K562 (cell line): ENCODE measurements at regions not wholly inside any gene's neighbourhood (a gene's known extent, or its start where the extent isn't known, plus 50 kb on each side); places are given as distances from the start of the nearest gene placed in this dataset.

Source experiments
- ATF6 ChIP-seq: sonication (generic); formaldehyde crosslinking; IDR thresholded peaks from 2 replicates; pipeline ENCODE4 v1.4.0; 2020; ENCODE audit warnings: mild to moderate bottlenecking, missing genetic modification reagents
- BRD4 ChIP-seq: fragments of 200-600 bp; sonication (generic); IDR thresholded peaks from 2 replicates; pipeline ENCODE4 v1.6.1; 2017; ENCODE audit warnings: inconsistent platforms
- CHCHD3 ChIP-seq: fragments of 250-450 bp; sonication (Bioruptor Pico); IDR thresholded peaks from 2 replicates; pipeline ENCODE4 v2.1.2; 2022; ENCODE audit warnings: mild to moderate bottlenecking
- CTBP1 ChIP-seq: fragments of 450-650 bp; IDR thresholded peaks from 2 replicates; pipeline ENCODE4 v1.6.1; 2016; ENCODE audit warnings: borderline replicate concordance
- EZH2 ChIP-seq: IDR thresholded peaks from 2 replicates; pipeline ENCODE4 v1.6.1; 2012; ENCODE audit warnings: low read depth, mild to moderate bottlenecking, inconsistent platforms, low read length, borderline replicate concordance
- GABPA ChIP-seq: fragments of 200-800 bp; sonication (Bioruptor generic); conservative IDR thresholded peaks from 2 replicates; pipeline ENCODE4 v1.6.1; 2016; ENCODE audit warnings: low read depth, missing genetic modification characterization, missing compliant biosample characterization
- HOXB6 ChIP-seq: fragments of 250-450 bp; sonication (Bioruptor Pico); IDR thresholded peaks from 2 replicates; pipeline ENCODE4 v1.5.1; 2022; ENCODE audit warnings: mild to moderate bottlenecking, borderline replicate concordance
- KDM2B ChIP-seq: fragments of 250-450 bp; sonication (Bioruptor Pico); IDR thresholded peaks from 2 replicates; pipeline ENCODE4 v1.8.0; 2021; ENCODE audit warnings: mild to moderate bottlenecking, moderate library complexity
- KLF6 ChIP-seq: fragments of 250-450 bp; sonication (Bioruptor Pico); IDR thresholded peaks from 2 replicates; pipeline ENCODE4 v1.4.0; 2020; ENCODE audit warnings: mild to moderate bottlenecking, moderate library complexity, borderline replicate concordance
- L3MBTL2 ChIP-seq: fragments of 450-650 bp; IDR thresholded peaks from 2 replicates; pipeline ENCODE4 v1.6.1; 2016; ENCODE audit warnings: mild to moderate bottlenecking, moderate library complexity
- NCOA4 ChIP-seq: fragments of 450-650 bp; IDR thresholded peaks from 2 replicates; pipeline ENCODE4 v1.6.1; 2018; ENCODE audit warnings: mild to moderate bottlenecking; ENCODE audit not compliant: partially characterized antibody
- PTRF ChIP-seq: fragments of 450-650 bp; IDR thresholded peaks from 2 replicates; pipeline ENCODE4 v1.6.1; 2016; ENCODE audit warnings: mild to moderate bottlenecking, missing genetic modification characterization, missing compliant biosample characterization
- XRCC5 ChIP-seq: fragments of 200-400 bp; formaldehyde crosslinking; IDR thresholded peaks from 2 replicates; pipeline ENCODE4 v1.6.1; 2017; ENCODE audit warnings: low read depth, mild to moderate bottlenecking, low read length
- ZBTB5 ChIP-seq: fragments of 450-650 bp; IDR thresholded peaks from 2 replicates; pipeline ENCODE4 v1.6.1; 2017; ENCODE audit warnings: antibody characterized with exemption
- ZNF12 ChIP-seq: sonication (generic); formaldehyde crosslinking; IDR thresholded peaks from 2 replicates; pipeline ENCODE4 v1.4.0; 2020; ENCODE audit warnings: mild to moderate bottlenecking, missing genetic modification reagents
- ZNF212 ChIP-seq: fragments of 450-650 bp; formaldehyde crosslinking; IDR thresholded peaks from 2 replicates; pipeline ENCODE4 v1.4.0; 2020; ENCODE audit warnings: mild to moderate bottlenecking
- ZNF253 ChIP-seq: fragments of 250-450 bp; sonication (Bioruptor Pico); conservative IDR thresholded peaks from 2 replicates; pipeline ENCODE4 v1.6.1; 2021; ENCODE audit warnings: mild to moderate bottlenecking
- ZNF274 ChIP-seq: IDR thresholded peaks from 2 replicates; pipeline ENCODE4 v1.6.1; 2011; ENCODE audit warnings: low read depth, mild to moderate bottlenecking, low read length, moderate library complexity, borderline replicate concordance
- ZNF518B ChIP-seq: fragments of 250-450 bp; sonication (Bioruptor Pico); IDR thresholded peaks from 2 replicates; pipeline ENCODE4 v1.5.0; 2021; ENCODE audit warnings: mild to moderate bottlenecking, moderate library complexity
- ZNF766 ChIP-seq: fragments of 200-800 bp; sonication (Bioruptor generic); conservative IDR thresholded peaks from 2 replicates; pipeline ENCODE4 v1.6.1; 2016; ENCODE audit warnings: missing genetic modification characterization, missing compliant biosample characterization
- TF ChIP-seq, protein P1 (sequence below): fragments of 250-450 bp; sonication (Bioruptor Pico); IDR thresholded peaks from 2 replicates; pipeline ENCODE4 v1.4.0; 2020; ENCODE audit warnings: mild to moderate bottlenecking, moderate library complexity

GRCh38 chr22:22110548-22111266 is 128.1 kb upstream of the TOP3B start (continued):
- TF ChIP-seq ZBTB5 (no peak), CTBP1 (no peak), L3MBTL2 (no peak), KLF6 (CRISPR knock-in tag) (no peak), ZNF766 (CRISPR knock-in tag) (no peak), XRCC5 (peak; percentile 64; the same call in 1 of the 2 replicates), ZNF518B (no peak), ATF6 (peak; percentile 82; the same call in 1 of the 2 replicates), EZH2 (no peak), HOXB6 (CRISPR knock-in tag) (no peak), NCOA4 (no peak), ZNF253 (CRISPR knock-in tag) (no peak), GABPA (tag) (no peak), CHCHD3 (CRISPR knock-in tag) (no peak), ZNF274 (no peak), KDM2B (CRISPR knock-in tag) (no peak), ZNF12 (CRISPR knock-in tag) (0 out of 2 replicates have a peak, but pooled peaks have one; percentile 75), ZNF212 (CRISPR knock-in tag) (no peak), BRD4 (no peak), PTRF (tag) (no peak)
- TF ChIP-seq, protein P1, sequence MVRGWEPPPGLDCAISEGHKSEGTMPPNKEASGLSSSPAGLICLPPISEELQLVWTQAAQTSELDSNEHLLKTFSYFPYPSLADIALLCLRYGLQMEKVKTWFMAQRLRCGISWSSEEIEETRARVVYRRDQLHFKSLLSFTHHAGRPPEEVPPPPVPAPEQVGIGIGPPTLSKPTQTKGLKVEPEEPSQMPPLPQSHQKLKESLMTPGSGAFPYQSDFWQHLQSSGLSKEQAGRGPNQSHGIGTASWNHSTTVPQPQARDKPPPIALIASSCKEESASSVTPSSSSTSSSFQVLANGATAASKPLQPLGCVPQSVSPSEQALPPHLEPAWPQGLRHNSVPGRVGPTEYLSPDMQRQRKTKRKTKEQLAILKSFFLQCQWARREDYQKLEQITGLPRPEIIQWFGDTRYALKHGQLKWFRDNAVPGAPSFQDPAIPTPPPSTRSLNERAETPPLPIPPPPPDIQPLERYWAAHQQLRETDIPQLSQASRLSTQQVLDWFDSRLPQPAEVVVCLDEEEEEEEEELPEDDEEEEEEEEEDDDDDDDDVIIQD (CRISPR knock-in tag), result no peak; the same call in 1 of the 2 replicates
